ENCODE measurements at regions not wholly inside any gene's neighbourhood (a gene's known extent, or its start where the extent isn't known, plus 50 kb on each side); places are given as distances from the start of the nearest gene placed in this dataset.

GRCh38 chr13:70388935-70389334, 280.7 kb upstream of the KLHL1 start:
- H3K4me3 ChIP-seq (ENCODE audit: low read depth, low read length) = no peak overlapping the region
- ChIA-PET CTCF (no interaction called here), POLR2A (no interaction called here)
- H3K9me3 ChIP-seq (ENCODE audit: control insufficient read depth, insufficient read depth, low read depth, low read length) = no peaks in the 10 kb centered on the region
- TF ChIP-seq ZNF571 (tag by site-specific recombination; IDR thresholded peaks at IDR 0.05) (no peak), ZNF18 (tag by site-specific recombination; IDR thresholded peaks at IDR 0.05) (no peak), ZNF548 (tag by site-specific recombination; IDR thresholded peaks at IDR 0.05) (no peak), ZNF2 (tag by site-specific recombination; IDR thresholded peaks at IDR 0.05) (no peak)
- H3K36me3 ChIP-seq (ENCODE audit: control insufficient read depth in 2 of 2, insufficient read depth in 1 of 2, low read length in 2 of 2) = no peaks in the 10 kb centered on the region
- H3K27ac ChIP-seq (ENCODE audit: extremely low read depth, low read depth, low read length) = no peak overlapping the region
- H3K4me1 ChIP-seq (ENCODE audit: control insufficient read depth, insufficient read depth, low read length) = no peaks in the 10 kb centered on the region

DNA sequence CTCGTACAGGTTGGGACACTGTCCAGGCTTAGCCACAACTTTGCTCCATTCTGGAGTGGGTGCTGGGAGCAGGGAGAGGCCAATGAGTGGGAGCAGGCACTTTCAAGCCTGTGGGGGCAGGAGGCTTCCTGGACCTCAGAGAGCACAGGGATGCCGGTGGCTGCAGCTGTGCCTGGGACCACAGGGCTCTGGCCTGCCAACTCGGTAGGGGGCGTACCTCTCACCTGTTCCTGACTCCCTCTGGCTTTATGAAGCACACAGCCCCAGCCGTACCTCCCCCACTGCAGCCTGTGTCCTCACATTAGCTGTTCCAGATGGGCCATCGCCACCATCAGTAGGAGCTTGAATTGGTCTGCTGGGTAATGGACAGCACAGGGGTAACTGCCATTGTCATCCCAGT, 278.7 kb upstream of the KLHL1 start:
- ChIA-PET CTCF (no interaction called here), POLR2A (no interaction called here)
- H3K4me1 ChIP-seq (ENCODE audit: control insufficient read depth, insufficient read depth, low read length) = no peaks in the 10 kb centered on the region
- H3K36me3 ChIP-seq (ENCODE audit: control insufficient read depth in 2 of 2, insufficient read depth in 1 of 2, low read length in 2 of 2) = no peaks in the 10 kb centered on the region
- TF ChIP-seq ZBTB7A (tag by site-specific recombination; IDR thresholded peaks at IDR 0.05; ENCODE audit: low read depth) (no peak), ZNF777 (tag by site-specific recombination; IDR thresholded peaks at IDR 0.05; ENCODE audit: borderline replicate concordance) (no peak), ZNF266 (tag by site-specific recombination; IDR thresholded peaks at IDR 0.05; ENCODE audit: low read depth) (no peak), HOXA7 (CRISPR knock-in tag; IDR thresholded peaks at IDR 0.05; ENCODE audit: borderline replicate concordance) (no peak)
- TF ChIP-seq, protein P1, sequence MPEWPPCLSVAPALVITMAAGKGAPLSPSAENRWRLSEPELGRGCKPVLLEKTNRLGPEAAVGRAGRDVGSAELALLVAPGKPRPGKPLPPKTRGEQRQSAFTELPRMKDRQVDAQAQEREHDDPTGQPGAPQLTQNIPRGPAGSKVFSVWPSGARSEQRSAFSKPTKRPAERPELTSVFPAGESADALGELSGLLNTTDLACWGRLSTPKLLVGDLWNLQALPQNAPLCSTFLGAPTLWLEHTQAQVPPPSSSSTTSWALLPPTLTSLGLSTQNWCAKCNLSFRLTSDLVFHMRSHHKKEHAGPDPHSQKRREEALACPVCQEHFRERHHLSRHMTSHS (tag by site-specific recombination; IDR thresholded peaks at IDR 0.05) = no peak
- H3K9me3 ChIP-seq (ENCODE audit: control insufficient read depth, insufficient read depth, low read depth, low read length) = no peaks in the 10 kb centered on the region
- no peak overlapping the region for H3K4me3 ChIP-seq (ENCODE audit: low read depth, low read length)
- no peak overlapping the region for H3K27ac ChIP-seq (ENCODE audit: extremely low read depth, low read depth, low read length)

- no peak overlapping the region for H3K4me3 ChIP-seq (ENCODE audit: low read depth, low read length)
- ChIA-PET POLR2A (no interaction called here), CTCF (no interaction called here)
- H3K27ac ChIP-seq (ENCODE audit: extremely low read depth, low read depth, low read length) = no peak overlapping the region
- no peaks in the 10 kb centered on the region for H3K9me3 ChIP-seq (ENCODE audit: control insufficient read depth, insufficient read depth, low read depth, low read length)
- H3K36me3 ChIP-seq (ENCODE audit: control insufficient read depth in 2 of 2, insufficient read depth in 1 of 2, low read length in 2 of 2) = no peaks in the 10 kb centered on the region
- no peaks in the 10 kb centered on the region for H3K4me1 ChIP-seq (ENCODE audit: control insufficient read depth, insufficient read depth, low read length)
- TF ChIP-seq KLF9 (tag by site-specific recombination; IDR thresholded peaks at IDR 0.05; ENCODE audit: low read depth) = no peak
- TF ChIP-seq TRIM28 (IDR thresholded peaks at IDR 0.05; ENCODE audit: borderline replicate concordance, low read length) = no peak
- no peak for TF ChIP-seq KLF1 (tag by site-specific recombination; IDR thresholded peaks at IDR 0.05)
- no peak for TF ChIP-seq ZNF501 (tag by site-specific recombination; IDR thresholded peaks at IDR 0.05)
- no peak for TF ChIP-seq ZNF518A (tag by site-specific recombination; conservative IDR thresholded peaks at IDR 0.05; ENCODE audit: low read depth)
- TF ChIP-seq, protein P2, sequence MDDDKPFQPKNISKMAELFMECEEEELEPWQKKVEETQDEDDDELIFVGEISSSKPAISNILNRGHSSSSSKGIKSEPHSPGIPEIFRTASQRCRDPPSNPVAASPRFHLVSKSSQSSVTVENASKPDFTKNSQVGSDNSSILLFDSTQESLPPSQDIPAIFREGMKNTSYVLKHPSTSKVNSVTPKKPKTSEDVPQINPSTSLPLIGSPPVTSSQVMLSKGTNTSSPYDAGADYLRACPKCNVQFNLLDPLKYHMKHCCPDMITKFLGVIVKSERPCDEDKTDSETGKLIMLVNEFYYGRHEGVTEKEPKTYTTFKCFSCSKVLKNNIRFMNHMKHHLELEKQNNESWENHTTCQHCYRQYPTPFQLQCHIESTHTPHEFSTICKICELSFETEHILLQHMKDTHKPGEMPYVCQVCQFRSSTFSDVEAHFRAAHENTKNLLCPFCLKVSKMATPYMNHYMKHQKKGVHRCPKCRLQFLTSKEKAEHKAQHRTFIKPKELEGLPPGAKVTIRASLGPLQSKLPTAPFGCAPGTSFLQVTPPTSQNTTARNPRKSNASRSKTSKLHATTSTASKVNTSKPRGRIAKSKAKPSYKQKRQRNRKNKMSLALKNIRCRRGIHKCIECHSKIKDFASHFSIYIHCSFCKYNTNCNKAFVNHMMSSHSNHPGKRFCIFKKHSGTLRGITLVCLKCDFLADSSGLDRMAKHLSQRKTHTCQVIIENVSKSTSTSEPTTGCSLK (tag by site-specific recombination; IDR thresholded peaks at IDR 0.05) = no peak
- TF ChIP-seq ZNF837 (tag by site-specific recombination; IDR thresholded peaks at IDR 0.05) = no peak
- no peak for TF ChIP-seq ZNF670 (tag by site-specific recombination; IDR thresholded peaks at IDR 0.05; ENCODE audit: low read depth)
- TF ChIP-seq ZNF174 (tag by site-specific recombination; IDR thresholded peaks at IDR 0.05) = no peak
- TF ChIP-seq ZNF510 (tag by site-specific recombination; IDR thresholded peaks at IDR 0.05; ENCODE audit: insufficient replicate concordance) = no peak
- no peak for TF ChIP-seq ZNF24 (tag by site-specific recombination; IDR thresholded peaks at IDR 0.05)
- TF ChIP-seq ZNF132 (tag by site-specific recombination; IDR thresholded peaks at IDR 0.05; ENCODE audit: borderline replicate concordance) = no peak
- TF ChIP-seq ZNF169 (tag by site-specific recombination; IDR thresholded peaks at IDR 0.05) = no peak
- no peak for TF ChIP-seq ZNF18 (tag by site-specific recombination; IDR thresholded peaks at IDR 0.05)
Measured at GRCh38 chr13:70385852-70386251, 277.6 kb upstream of the KLHL1 start.

All from HEK293 (cell line).